Heart right ventricle (tissue), 16 donors: ENCODE measurements at regions not wholly inside any gene's neighbourhood (a gene's known extent, or its start where the extent isn't known, plus 50 kb on each side); places are given as distances from the start of the nearest gene placed in this dataset.

Experiments
- ATAC-seq, 8 donors: fragments of 200-7000 bp; cut with Tn5 transposase; one replicate each; pipeline ENCODE4 v1.9.1; 2020; ENCODE audit warnings: mild to moderate bottlenecking in 8 of 8, moderate library complexity in 8 of 8, moderate number of reproducible peaks in 1 of 8
- DNase-seq, 2 donors: peaks; one replicate each; pipeline ENCODE4 v3.0.0-alpha.2; 2020
- H3K27ac ChIP-seq, 10 donors: fragments of 200-600 bp; sonication (generic) in 2 of 10; one replicate each; pipeline versions ENCODE4 v1.5.0 to v1.8.0; 2020 to 2022; ENCODE audit warnings: mild to moderate bottlenecking in 3 of 10
- H3K27me3 ChIP-seq, 7 donors: fragments of 200-600 bp; one replicate each; pipeline ENCODE4 v1.8.0; 2021 to 2022; ENCODE audit warnings: mild to moderate bottlenecking in 2 of 7
- H3K36me3 ChIP-seq, 9 donors: fragments of 200-600 bp; sonication (generic) in 1 of 9; one replicate each; pipeline versions ENCODE4 v1.5.0 to v1.8.0; 2020 to 2022; ENCODE audit warnings: mild to moderate bottlenecking in 2 of 9
- H3K4me1 ChIP-seq, 9 donors: fragments of 200-600 bp; sonication (generic) in 1 of 9; one replicate each; pipeline versions ENCODE4 v1.5.0 to v1.8.0; 2020 to 2022; ENCODE audit warnings: mild to moderate bottlenecking in 4 of 9
- H3K4me3 ChIP-seq, 10 donors: fragments of 200-600 bp; sonication (generic) in 2 of 10; one replicate each; pipeline versions ENCODE4 v1.5.0 to v1.8.0; 2020 to 2022; ENCODE audit warnings: mild to moderate bottlenecking in 7 of 10, moderate library complexity in 2 of 10
- H3K9me3 ChIP-seq, 11 donors: fragments of 200-600 bp in 10 of 11; sonication (generic) in 2 of 11; one replicate each; pipeline versions ENCODE4 v1.5.0 to v1.8.0; 2013 to 2022; ENCODE audit warnings: mild to moderate bottlenecking in 2 of 11, control low read depth in 1 of 11, moderate library complexity in 1 of 11
- CTCF ChIP-seq, 9 donors: fragments of 200-600 bp; sonication (generic) in 2 of 9; IDR thresholded peaks; one replicate each; pipeline versions ENCODE4 v1.5.0 to v1.8.0; 2021 to 2022; ENCODE audit warnings: antibody characterized with exemption in 9 of 9, mild to moderate bottlenecking in 5 of 9, moderate library complexity in 1 of 9
- WGBS, 2 donors: extraction: QIAGEN DNeasy Blood & Tissue Kit; methylation state at CpG; one replicate each; pipeline ENCODE4 v1.1.7; 2013; ENCODE audit warnings: inconsistent platforms in 1 of 2; 5-methylcytosine and 5-hydroxymethylcytosine counted together
- intact Hi-C, 10 donors: fragments of 100-400 bp; cut with DNase I; formaldehyde crosslinking; loops; one replicate each; pipeline versions ENCODE4 v1.11.1 to v1.14.2; 2022
- donor health status: Arrhythmogenic right ventricular cardiomyopathy.
- donor health status: ischemic (EF 13 %, LVEDD 7.1; RV severe dilation, severe dysfunction).
- donor health status: healthy with polysubstance abuse.
- donor health status: DM: no; HTN: yes; CAD: no.
- donor health status: DM: no; HTN: no; CAD: no.
- donor health status: ischemic (EF 25% LVEDD 6.9; RV normal size, moderate dysfunction).
- donor health status: ischemic (EF 25% LVEDD 5.7; RV mildly dilated, moderate dysfunction).
- donor health status: healthy.
- donor health status: DM: yes; HTN: yes; CAD: no.
- donor health status: Ischemic cardiomyopathy.
- donor health status: ischemic (EF 35%, LVEDD 5.7; RV mildly dilated, moderate dysfunction).
- donor health status: nonischemic (EF 11% LVEDD 7.7; RV severe dilation, severe dysfunction).
- donor health status: DM: yes; HTN: yes; CAD: no.
- donor health status: PGD.
- donor health status: ischemic (EF 29% LVEDD 5.4; RV normal size, mild dysfunction).
- donor health status: nonischemic (EF 23%, LVEDD 6.1; RV moderate dilation, normal function).

GRCh38 chr12:115057445-115057844, 373.5 kb upstream of the TBX3 start:
- intact Hi-C loops, result no loop called here
- no peak for TF ChIP-seq CTCF (IDR thresholded peaks at IDR 0.05)
- ATAC-seq (no peak), DNase-seq (no peak)
- no peaks in the 10 kb centered on the region for H3K36me3 ChIP-seq
- H3K4me1 ChIP-seq, result no peaks in the 10 kb centered on the region
- peaks cover 0 to 4% (median 0%) of the 10 kb centered on the region in 7 donors for H3K27me3 ChIP-seq
- H3K4me3 ChIP-seq, result no peak overlapping the region
- no peak overlapping the region for H3K27ac ChIP-seq
- H3K9me3 ChIP-seq, result peaks cover 0 to 16% (median 0%) of the 10 kb centered on the region in 11 donors
- WGBS, 2 donors, result 63 to 71% methylated on average over 1 of the region's 1 CpG

GRCh38 chr12:115051378-115051777, 367.4 kb upstream of the TBX3 start:
- intact Hi-C loops, result no loop called here
- ATAC-seq (no peak), DNase-seq (no peak)
- Histone ChIP-seq H3K36me3 (no peaks in the 10 kb centered on the region), H3K27me3 (peaks cover 0 to 5% (median 0%) of the 10 kb centered on the region in 7 donors), H3K27ac (no peak overlapping the region), H3K9me3 (peaks cover 0 to 16% (median 0%) of the 10 kb centered on the region in 11 donors), H3K4me3 (no peak overlapping the region), H3K4me1 (no peaks in the 10 kb centered on the region)
- no peak for TF ChIP-seq CTCF (IDR thresholded peaks at IDR 0.05)
- 72 to 80% methylated on average over 5 of the region's 5 CpGs for WGBS, 2 donors

- no peak for DNase-seq
- Histone ChIP-seq H3K4me3 (no peak overlapping the region), H3K4me1 (no peaks in the 10 kb centered on the region), H3K9me3 (peaks cover 0 to 14% (median 0%) of the 10 kb centered on the region in 11 donors), H3K27me3 (peaks cover 0 to 5% (median 0%) of the 10 kb centered on the region in 7 donors), H3K36me3 (no peaks in the 10 kb centered on the region), H3K27ac (no peak overlapping the region)
- WGBS, 2 donors, result 71 to 75% methylated on average over 4 of the region's 4 CpGs
- TF ChIP-seq CTCF (IDR thresholded peaks at IDR 0.05), result no peak
- intact Hi-C loops, result no loop called here
- ATAC-seq, result no peak
Observed at GRCh38 chr12:115049614-115050013, 365.6 kb upstream of the TBX3 start.

- TF ChIP-seq CTCF (IDR thresholded peaks at IDR 0.05), result no peak
- H3K36me3 ChIP-seq, result no peaks in the 10 kb centered on the region
- intact Hi-C loops, result no loop called here
- no peak overlapping the region for H3K27ac ChIP-seq
- peaks cover 0 to 8% (median 0%) of the 10 kb centered on the region in 7 donors for H3K27me3 ChIP-seq
- no peak for DNase-seq
- H3K4me3 ChIP-seq, result no peak overlapping the region
- peaks cover 0 to 5% (median 0%) of the 10 kb centered on the region in 11 donors for H3K9me3 ChIP-seq
- no peak for ATAC-seq
- H3K4me1 ChIP-seq, result no peaks in the 10 kb centered on the region
- 77 to 86% methylated on average over 1 of the region's 1 CpG for WGBS, 2 donors
Observed at GRCh38 chr12:115046805-115047204, 362.8 kb upstream of the TBX3 start.
